K562 (cell line): ENCODE measurements at regions not wholly inside any gene's neighbourhood (a gene's known extent, or its start where the extent isn't known, plus 50 kb on each side); places are given as distances from the start of the nearest gene placed in this dataset.

ENCODE experiments used
- CLOCK ChIP-seq: fragments of 250-450 bp; sonication (Bioruptor Pico); IDR thresholded peaks from 2 replicates; pipeline ENCODE4 v1.4.0; 2020; ENCODE audit warnings: mild to moderate bottlenecking, moderate library complexity, borderline replicate concordance
- CREB1 ChIP-seq, 2 experiments: sonication (generic) in 1 of 2; formaldehyde crosslinking in 1 of 2; IDR thresholded peaks; 2 replicates each; pipeline versions ENCODE4 v1.6.1 to v1.8.0; 2012 to 2022; ENCODE audit warnings: inconsistent platforms in 1 of 2, mild to moderate bottlenecking in 1 of 2, missing genetic modification reagents in 1 of 2, moderate library complexity in 1 of 2
- FOXP4 ChIP-seq: sonication (generic); formaldehyde crosslinking; IDR thresholded peaks from 2 replicates; pipeline ENCODE4 v1.8.0; 2022; ENCODE audit warnings: mild to moderate bottlenecking, missing genetic modification reagents, borderline replicate concordance
- HDAC2 ChIP-seq: fragments of 450-650 bp; IDR thresholded peaks from 2 replicates; pipeline ENCODE4 v1.6.1; 2016; ENCODE audit warnings: mild to moderate bottlenecking
- KDM2B ChIP-seq: fragments of 250-450 bp; sonication (Bioruptor Pico); IDR thresholded peaks from 2 replicates; pipeline ENCODE4 v1.8.0; 2021; ENCODE audit warnings: mild to moderate bottlenecking, moderate library complexity
- MAZ ChIP-seq, 2 experiments: fragments of 450-650 bp in 1 of 2; sonication (generic) in 1 of 2; formaldehyde crosslinking; IDR thresholded peaks in 1 of 2; conservative IDR thresholded peaks in 1 of 2; 2 replicates each; pipeline versions ENCODE4 v1.4.0 to v1.5.0; 2020; ENCODE audit warnings: mild to moderate bottlenecking in 1 of 2, missing genetic modification reagents in 1 of 2
- PTTG1 ChIP-seq: fragments of 450-650 bp; IDR thresholded peaks from 2 replicates; pipeline ENCODE4 v1.6.1; 2016; ENCODE audit warnings: low read depth, mild to moderate bottlenecking, missing genetic modification characterization, missing compliant biosample characterization
- RCOR1 ChIP-seq, 2 experiments: IDR thresholded peaks; 2 replicates each; pipeline ENCODE4 v1.6.1; 2012; ENCODE audit warnings: low read depth in 2 of 2, low read length in 2 of 2, borderline replicate concordance in 1 of 2, improper control_type of control experiment in 1 of 2
- RNF2 ChIP-seq: sonication (generic); IDR thresholded peaks from 2 replicates; pipeline ENCODE4 v1.6.1; 2016
- TAF15 ChIP-seq: fragments of 200-400 bp; formaldehyde crosslinking; IDR thresholded peaks from 2 replicates; pipeline ENCODE4 v1.6.1; 2017; ENCODE audit warnings: mild to moderate bottlenecking, low read depth, low read length, moderate library complexity
- TCF7L2 ChIP-seq: fragments of 150-350 bp; IDR thresholded peaks from 2 replicates; pipeline ENCODE4 v1.6.1; 2016; ENCODE audit warnings: low read depth, mild to moderate bottlenecking, low read length, moderate library complexity
- TEAD2 ChIP-seq: fragments of 450-650 bp; IDR thresholded peaks from 2 replicates; pipeline ENCODE4 v1.6.1; 2016; ENCODE audit warnings: missing genetic modification characterization, control low read depth, missing compliant biosample characterization
- ZNF165 ChIP-seq: fragments of 250-450 bp; sonication (Bioruptor Pico); IDR thresholded peaks from 2 replicates; pipeline ENCODE4 v1.4.0; 2020; ENCODE audit warnings: borderline replicate concordance
- ZNF217 ChIP-seq: sonication (generic); formaldehyde crosslinking; IDR thresholded peaks from 2 replicates; pipeline ENCODE4 v1.8.0; 2022; ENCODE audit warnings: mild to moderate bottlenecking, missing genetic modification reagents
- ZNF644 ChIP-seq: fragments of 200-800 bp; sonication (Bioruptor generic); IDR thresholded peaks from 2 replicates; pipeline ENCODE4 v1.6.1; 2016; ENCODE audit warnings: low read depth, missing genetic modification characterization, missing compliant biosample characterization
- TF ChIP-seq, protein P1 (sequence below), 2 experiments: fragments of 450-650 bp; IDR thresholded peaks; 2 replicates each; pipeline ENCODE4 v1.6.1; 2016
- TF ChIP-seq, protein P2 (sequence below): fragments of 450-650 bp; formaldehyde crosslinking; IDR thresholded peaks from 2 replicates; pipeline ENCODE4 v1.4.0; 2020; ENCODE audit warnings: mild to moderate bottlenecking, mixed read lengths
- TF ChIP-seq, protein P3 (sequence below): fragments of 250-450 bp; sonication (Bioruptor Pico); IDR thresholded peaks from 2 replicates; pipeline ENCODE4 v1.5.0; 2021

GRCh38 chr1:109822749-109823542 lies 59.2 kb upstream of the EPS8L3 start (continued):
- no peak for TF ChIP-seq CLOCK (CRISPR knock-in tag)
- TF ChIP-seq ZNF217 (CRISPR knock-in tag): no peak
- TF ChIP-seq FOXP4 (CRISPR knock-in tag): peak; percentile 14; the same call in 1 of the 2 replicates
- peak; percentile 13; the same call in 1 of the 2 replicates for TF ChIP-seq HDAC2
- no peak for TF ChIP-seq MAZ (CRISPR knock-in tag; conservative IDR thresholded peaks at IDR 0.05 in 1 of 2, IDR thresholded peaks at IDR 0.05 in 1 of 2)
- 0 out of 2 replicates have a peak, but pooled peaks have one; percentile 32 for TF ChIP-seq ZNF644 (tag)
- no peak for TF ChIP-seq RNF2
- no peak for TF ChIP-seq ZNF165 (CRISPR knock-in tag)
- TF ChIP-seq RCOR1 (IDR thresholded peaks at IDR 0.05; ENCODE audit: borderline replicate concordance in 1 of 2, low read depth in 2 of 2, low read length in 2 of 2): peak; percentile 51 to 55; a peak in 2 of 4 replicates
- TF ChIP-seq CREB1 (IDR thresholded peaks at IDR 0.05): no peak
- 0 out of 2 replicates have a peak, but pooled peaks have one; percentile 4 for TF ChIP-seq CREB1 (CRISPR knock-in tag; IDR thresholded peaks at IDR 0.05)
- TF ChIP-seq, protein P1, sequence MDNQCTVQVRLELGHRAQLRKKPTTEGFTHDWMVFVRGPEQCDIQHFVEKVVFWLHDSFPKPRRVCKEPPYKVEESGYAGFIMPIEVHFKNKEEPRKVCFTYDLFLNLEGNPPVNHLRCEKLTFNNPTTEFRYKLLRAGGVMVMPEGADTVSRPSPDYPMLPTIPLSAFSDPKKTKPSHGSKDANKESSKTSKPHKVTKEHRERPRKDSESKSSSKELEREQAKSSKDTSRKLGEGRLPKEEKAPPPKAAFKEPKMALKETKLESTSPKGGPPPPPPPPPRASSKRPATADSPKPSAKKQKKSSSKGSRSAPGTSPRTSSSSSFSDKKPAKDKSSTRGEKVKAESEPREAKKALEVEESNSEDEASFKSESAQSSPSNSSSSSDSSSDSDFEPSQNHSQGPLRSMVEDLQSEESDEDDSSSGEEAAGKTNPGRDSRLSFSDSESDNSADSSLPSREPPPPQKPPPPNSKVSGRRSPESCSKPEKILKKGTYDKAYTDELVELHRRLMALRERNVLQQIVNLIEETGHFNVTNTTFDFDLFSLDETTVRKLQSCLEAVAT (IDR thresholded peaks at IDR 0.05): no peak
- TF ChIP-seq, protein P2, sequence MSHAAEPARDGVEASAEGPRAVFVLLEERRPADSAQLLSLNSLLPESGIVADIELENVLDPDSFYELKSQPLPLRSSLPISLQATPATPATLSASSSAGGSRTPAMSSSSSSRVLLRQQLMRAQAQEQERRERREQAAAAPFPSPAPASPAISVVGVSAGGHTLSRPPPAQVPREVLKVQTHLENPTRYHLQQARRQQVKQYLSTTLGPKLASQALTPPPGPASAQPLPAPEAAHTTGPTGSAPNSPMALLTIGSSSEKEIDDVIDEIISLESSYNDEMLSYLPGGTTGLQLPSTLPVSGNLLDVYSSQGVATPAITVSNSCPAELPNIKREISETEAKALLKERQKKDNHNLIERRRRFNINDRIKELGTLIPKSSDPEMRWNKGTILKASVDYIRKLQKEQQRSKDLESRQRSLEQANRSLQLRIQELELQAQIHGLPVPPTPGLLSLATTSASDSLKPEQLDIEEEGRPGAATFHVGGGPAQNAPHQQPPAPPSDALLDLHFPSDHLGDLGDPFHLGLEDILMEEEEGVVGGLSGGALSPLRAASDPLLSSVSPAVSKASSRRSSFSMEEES (CRISPR knock-in tag): no peak
- TF ChIP-seq KDM2B (CRISPR knock-in tag): no peak
- no peak for TF ChIP-seq TCF7L2
- TF ChIP-seq, protein P3, sequence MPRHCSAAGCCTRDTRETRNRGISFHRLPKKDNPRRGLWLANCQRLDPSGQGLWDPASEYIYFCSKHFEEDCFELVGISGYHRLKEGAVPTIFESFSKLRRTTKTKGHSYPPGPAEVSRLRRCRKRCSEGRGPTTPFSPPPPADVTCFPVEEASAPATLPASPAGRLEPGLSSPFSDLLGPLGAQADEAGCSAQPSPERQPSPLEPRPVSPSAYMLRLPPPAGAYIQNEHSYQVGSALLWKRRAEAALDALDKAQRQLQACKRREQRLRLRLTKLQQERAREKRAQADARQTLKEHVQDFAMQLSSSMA (CRISPR knock-in tag): no peak
- peak; percentile 38; the same call in 1 of the 2 replicates for TF ChIP-seq TEAD2 (tag)
- no peak for TF ChIP-seq TAF15
- TF ChIP-seq PTTG1 (tag): no peak
